HG03103 (cell line): ENCODE measurements at regions not wholly inside any gene's neighbourhood (a gene's known extent, or its start where the extent isn't known, plus 50 kb on each side); places are given as distances from the start of the nearest gene placed in this dataset.

Experiments
- ATAC-seq: cut with Tn5 transposase; IDR thresholded peaks from one replicate; pipeline ENCODE4 v1.9.1; 2021; ENCODE audit warnings: low read depth; ENCODE audit not compliant: unreplicated experiment

DNA sequence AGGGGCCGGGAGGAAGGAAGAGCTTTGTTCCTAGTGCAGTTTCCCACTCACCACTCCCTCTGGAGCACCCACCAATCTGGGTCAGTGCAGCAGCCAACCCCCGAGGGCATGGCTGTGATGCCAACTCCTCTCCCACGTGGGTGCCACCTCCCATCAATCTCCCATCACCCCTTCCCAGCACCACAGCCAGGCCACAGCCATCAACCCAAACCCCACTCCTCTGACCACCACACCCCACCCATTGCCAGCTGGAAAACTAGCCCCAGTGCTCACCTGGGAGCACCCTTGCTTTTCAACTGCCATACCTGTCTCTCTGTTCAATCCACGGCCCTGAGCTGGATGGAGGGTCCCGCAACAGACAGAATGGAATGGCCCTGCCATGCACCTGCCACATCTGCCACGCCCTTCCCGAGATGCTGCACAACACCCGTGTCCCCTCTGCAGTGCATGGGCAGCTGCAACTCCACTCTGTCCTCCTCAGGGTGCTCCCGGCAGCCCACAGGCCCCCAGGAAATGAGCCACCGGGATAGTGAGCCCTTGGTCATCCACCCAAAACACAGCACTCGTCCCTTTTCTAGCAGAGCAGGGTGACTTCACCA lies 112.4 kb upstream of the ID2 start:
- no peak for ATAC-seq

GRCh38 chr2:8570637-8571036 lies 111.2 kb upstream of the ID2 start:
- ATAC-seq: no peak

- no peak for ATAC-seq
These were observed 110.5 kb upstream of the ID2 start for GRCh38 chr2:8571301-8571791.

GRCh38 chr2:8571792-8572499 lies 109.9 kb upstream of the ID2 start:
- no peak for ATAC-seq

DNA sequence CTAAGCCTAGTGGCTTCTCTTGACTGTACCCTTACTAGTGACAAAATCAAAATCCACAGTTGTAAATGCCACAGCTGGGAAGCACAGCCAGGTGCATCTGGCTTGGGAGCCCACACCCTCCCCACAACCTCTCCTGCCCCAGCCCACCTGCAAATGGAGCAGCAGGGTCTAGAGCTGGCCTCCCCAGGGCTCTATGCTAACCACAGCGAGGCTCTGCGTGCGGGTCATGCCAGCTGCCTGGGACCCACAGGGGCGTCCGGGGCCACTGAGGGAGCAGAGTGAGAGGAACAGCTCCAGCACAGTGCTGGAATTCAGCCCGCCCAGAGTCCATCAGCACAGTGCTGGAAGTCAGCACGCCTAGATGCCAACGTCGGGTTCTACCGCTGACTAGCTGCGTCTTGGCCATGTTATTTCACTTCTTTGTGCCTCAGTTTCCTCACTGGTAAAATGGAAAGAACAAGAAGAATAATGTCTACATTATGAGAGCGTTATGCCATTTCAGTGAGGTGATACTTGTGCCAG lies 109.1 kb upstream of the ID2 start:
- no peak for ATAC-seq

DNA sequence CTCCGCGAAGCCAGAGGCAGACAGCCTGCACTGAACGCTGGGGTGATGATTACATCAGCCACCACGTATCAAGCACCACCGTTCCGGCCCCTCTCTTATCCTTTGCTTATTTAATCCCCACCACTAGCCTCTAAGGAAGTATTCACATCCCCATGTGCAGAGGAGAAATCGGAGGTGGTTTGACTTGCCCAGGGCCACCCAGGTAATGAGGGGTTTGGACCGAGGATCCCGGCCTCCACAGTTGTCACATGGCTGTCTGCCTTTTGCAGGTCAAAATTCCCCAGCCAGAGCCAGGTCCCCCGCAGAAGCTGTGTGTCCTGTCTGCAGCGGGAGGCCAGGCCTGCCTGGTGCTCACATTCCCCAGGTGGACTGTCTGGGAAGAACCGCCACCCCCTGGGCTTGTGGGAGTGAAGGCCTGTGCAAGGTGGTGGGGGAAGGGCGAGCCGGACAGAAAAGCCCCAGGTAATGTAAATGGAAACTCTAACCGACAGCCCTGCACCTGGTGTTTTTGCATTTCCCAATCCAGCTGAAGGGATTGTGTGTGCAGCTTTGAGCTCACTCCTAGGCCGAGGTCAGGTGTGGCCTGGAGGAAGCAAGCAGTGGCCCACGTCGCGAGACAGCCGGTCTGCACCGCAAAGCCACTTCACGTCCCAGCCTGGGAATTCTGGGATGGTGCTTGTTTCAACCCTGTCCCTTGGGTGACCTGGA lies 108.5 kb upstream of the ID2 start:
- ATAC-seq: no peak

DNA sequence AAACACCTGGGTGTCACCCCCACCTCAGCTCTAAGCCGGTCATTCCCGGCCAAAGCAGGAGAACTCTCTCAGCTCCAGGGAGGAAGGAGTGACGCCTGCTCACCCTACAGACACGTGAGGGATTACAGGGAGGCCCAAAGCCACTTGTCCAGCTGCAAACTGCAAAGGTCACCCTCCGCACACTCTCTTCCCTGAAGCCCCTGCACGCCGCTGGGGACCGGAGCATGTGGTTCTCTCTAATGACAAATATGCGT lies 108.0 kb upstream of the ID2 start:
- ATAC-seq: no peak

GRCh38 chr2:8574196-8575037 lies 107.4 kb upstream of the ID2 start:
- no peak for ATAC-seq

GRCh38 chr2:8575038-8575833 lies 106.6 kb upstream of the ID2 start:
- no peak for ATAC-seq

- no peak for ATAC-seq
These were observed 105.9 kb upstream of the ID2 start for GRCh38 chr2:8575834-8576423.

GRCh38 chr2:8576525-8577167 lies 105.2 kb upstream of the ID2 start:
- no peak for ATAC-seq

GRCh38 chr2:8577573-8577972 lies 104.3 kb upstream of the ID2 start:
- ATAC-seq: no peak

- ATAC-seq: no peak
These were observed 103.3 kb upstream of the ID2 start for GRCh38 chr2:8578335-8579244.

DNA sequence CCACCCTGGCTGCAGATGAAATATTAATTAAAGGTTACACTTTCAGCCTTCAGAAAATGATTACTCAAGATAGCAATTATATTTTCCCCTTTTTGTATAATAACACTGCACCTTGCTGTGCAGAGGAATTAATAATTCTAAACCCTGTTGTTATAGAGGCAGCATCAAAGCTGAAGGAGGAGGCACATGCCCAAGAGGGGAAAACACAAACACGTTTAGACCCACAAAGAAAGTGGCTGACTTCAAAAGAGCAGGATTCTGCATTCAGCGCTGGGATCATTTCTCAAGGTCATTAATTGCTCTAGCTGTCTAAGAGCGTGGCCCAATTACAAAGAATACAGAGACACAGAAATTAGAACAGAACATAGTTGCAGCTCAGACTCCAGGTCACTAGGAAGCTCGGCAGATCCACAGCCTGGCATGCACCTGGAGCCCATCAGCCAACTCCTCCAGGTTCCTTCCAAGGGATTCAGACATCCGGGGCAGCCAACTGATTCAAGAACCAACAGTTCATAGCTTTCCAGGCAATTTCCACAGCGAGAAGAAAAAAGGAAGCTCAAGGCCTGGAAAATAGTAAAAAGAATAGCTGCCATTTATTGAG lies 102.3 kb upstream of the ID2 start:
- ATAC-seq: no peak

GRCh38 chr2:8580316-8581233 lies 101.3 kb upstream of the ID2 start:
- no peak for ATAC-seq

GRCh38 chr2:8581234-8581561 lies 100.7 kb upstream of the ID2 start:
- ATAC-seq: no peak

- no peak for ATAC-seq
These were observed 100.2 kb upstream of the ID2 start for GRCh38 chr2:8581601-8582041.
